GM18502 (cell line): ENCODE measurements at regions not wholly inside any gene's neighbourhood (a gene's known extent, or its start where the extent isn't known, plus 50 kb on each side); places are given as distances from the start of the nearest gene placed in this dataset.

Source experiments
- ATAC-seq: cut with Tn5 transposase; IDR thresholded peaks from one replicate; pipeline ENCODE4 v1.9.1; 2021; ENCODE audit warnings: mild to moderate bottlenecking; ENCODE audit not compliant: unreplicated experiment, poor library complexity

DNA sequence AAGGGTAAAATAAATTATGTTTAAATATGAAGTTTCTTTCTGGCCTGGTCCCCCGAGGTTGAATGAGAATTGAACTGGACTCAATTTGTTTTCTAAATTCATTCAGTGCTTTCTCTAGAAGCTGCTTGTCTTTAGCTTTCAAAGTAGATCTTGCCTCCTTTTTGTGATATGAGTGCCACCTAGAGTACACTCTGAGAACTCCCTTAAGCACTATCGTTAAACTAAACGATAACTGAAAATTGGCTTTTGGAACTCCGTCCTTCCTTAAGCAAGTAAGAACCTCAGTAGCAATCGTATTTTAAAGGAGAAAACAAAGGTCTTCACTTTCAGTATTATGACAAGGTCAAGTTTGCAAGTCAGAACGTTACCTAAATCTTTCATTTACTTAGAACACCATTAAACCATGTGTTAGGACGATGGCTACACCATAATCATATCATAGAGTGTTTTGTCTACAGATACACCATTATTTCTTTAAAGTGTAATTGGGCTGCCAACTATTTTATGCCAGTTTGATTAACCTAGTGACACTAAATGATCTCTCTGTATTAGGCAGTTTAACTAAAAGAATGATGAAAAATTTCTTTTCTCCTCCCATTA, 364.8 kb downstream of the SNAPC1 start:
- ATAC-seq, result peak; percentile 80

DNA sequence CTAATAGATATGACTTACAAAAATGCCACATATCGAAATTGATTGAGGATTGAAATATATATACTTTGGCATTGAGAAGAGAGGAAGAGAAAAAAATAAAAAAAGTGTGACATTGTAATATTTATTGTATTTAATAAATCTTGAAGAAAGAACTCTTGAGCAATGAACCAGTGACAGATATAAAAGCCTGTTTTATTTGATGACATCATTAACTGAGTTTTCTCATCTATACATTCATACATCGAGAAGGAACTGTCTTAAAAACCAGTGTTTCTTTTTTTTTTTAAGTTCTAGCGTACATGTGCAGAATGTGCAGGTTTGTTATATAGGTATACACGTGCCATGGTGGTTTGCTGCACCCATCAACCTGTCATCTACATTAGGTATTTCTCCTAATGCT, 368.2 kb downstream of the SNAPC1 start:
- ATAC-seq, result no peak

DNA sequence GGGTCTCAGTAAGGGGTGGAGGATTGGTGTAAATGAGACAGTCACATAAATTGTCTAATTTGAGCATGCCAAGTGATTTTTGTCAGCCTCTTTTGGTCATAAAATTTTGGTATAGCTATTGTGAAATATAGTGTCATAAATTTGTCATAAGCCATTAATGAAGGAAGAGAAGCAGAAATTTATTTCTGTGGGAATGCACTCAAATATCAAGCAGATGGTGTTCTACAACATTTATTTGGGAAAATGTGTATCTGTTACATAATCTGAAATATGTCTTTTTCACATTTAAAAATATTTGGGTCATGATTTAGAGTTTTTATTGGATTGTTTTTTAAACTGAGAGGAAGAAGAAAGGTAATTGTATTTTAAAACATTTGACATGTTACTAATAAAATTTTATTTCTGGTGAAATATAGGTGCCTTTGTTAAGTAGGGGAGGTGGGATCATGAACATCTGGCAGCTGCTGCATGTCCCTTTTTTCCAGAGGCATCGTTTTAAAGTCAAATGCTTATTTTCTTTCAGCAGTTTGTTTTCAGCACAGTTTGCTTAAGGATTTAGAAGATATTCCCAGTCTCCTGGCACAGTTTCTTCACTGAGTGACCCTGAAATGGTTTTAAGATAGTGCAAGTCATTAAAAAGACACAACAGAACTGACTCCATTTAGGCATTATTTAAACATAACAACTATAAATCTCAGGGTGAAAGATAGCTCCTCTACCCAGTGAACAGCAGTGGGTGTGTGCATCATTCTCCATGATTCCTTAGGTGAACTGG, 371.7 kb downstream of the SNAPC1 start:
- no peak for ATAC-seq

DNA sequence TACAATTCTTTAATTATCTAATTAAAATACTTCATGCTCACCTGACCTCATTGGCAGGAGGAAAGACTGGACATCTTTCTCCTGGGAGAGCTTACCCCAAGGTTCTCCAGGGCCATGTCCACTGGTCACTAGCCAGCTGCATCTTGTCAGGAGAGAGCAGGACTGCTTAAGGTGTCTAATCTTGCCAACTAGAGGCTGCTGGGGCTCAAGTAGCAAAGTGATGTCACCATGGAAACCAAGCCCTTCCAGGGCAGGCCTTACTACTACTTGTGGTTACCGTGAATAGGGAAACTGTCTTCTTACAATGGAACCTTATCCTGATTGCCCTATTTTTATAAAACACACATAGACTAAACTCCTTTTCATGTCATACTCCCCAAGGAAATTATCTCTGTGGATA, 376.4 kb downstream of the SNAPC1 start:
- ATAC-seq, result no peak

DNA sequence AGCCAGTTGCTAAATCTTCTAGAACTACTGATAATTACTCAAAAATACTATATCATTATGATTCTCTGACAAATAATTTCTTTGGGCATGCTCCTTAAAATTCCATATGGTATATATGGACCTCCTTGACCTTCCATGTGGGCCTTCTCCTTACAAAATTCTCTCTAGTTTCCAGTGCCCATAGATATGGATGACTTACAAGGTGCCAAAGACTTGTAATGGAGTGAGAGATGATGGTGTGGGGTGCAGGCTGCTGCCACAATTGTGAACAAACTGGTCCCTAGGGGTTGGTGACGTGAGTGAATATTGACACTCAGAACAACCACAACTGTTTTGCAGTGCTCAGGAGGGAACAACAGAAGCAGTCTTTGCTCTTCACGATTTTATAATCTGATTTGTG, 378.9 kb downstream of the SNAPC1 start:
- no peak for ATAC-seq

DNA sequence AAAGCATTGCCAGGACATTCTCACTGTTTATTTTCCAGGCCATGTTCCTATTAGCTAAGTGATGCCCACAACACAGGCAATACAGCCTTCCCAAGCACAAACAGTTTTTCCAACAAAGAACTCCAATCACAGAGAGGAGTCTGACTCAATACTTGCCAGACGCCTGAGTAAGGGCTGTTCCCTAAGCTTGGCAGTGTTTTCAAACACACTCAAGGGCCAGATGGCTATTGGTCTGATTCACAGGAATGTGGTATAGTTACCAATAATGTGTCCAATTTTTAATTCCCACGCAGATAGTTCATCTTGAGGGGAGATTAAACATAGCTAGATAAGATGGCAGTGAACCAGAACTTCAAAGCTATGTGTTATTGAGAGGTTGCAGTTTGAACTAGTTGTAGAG, 381.0 kb downstream of the SNAPC1 start:
- no peak for ATAC-seq

DNA sequence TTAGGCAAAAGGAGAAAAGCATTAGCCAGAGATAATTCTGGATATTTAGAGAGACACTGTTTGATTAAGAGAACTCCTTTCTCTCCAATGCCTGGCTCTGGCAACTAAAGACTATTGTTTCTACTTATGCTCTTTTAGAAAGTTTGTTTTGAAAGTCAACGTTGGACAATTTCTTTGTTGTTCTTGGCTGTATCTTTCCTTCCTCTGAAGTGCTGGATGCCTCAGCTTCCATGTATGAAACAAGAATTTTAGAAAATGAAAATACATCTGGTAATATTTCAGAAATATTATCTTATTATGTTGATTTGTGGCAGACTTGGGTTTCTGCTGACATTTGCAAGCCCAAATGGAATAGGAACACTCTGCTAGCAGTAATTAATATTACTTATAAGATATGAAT, 382.6 kb downstream of the SNAPC1 start:
- ATAC-seq, result no peak

DNA sequence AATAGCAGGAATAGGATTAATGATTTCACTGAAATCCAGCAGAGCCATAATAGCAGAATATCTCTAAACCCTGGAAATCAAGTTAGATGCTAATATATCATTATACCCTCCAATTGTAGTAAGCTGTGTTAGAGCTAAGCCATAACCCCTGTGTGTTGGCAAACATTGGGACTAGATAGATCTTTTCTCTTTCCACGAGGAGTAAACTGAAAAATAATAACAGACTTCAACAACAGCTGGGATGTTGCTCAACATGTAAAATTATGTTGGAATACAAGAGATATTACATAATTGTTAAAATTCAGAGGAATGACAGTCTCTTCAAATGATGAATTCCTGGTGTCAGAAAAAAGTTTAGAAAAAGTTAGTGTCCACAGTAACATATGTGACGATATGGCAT, 383.8 kb downstream of the SNAPC1 start:
- no peak for ATAC-seq

DNA sequence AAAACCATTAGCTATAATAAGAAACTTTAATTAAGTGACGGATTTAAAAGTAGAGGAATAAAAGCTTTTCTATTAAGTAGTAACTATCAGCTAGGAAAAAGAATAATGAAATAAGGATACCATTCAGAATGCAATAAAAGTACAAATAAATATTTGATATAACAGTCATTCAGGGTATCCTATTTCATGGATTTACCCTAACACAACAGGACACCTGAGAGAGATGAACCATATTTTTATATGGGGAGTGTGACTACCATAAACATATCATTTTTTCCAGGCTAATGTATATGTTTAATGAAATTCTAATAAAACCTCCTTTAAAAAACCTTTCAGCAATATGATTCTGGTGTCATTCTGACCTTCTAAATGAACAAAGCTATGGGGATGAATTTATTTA, 393.8 kb downstream of the SNAPC1 start:
- no peak for ATAC-seq

DNA sequence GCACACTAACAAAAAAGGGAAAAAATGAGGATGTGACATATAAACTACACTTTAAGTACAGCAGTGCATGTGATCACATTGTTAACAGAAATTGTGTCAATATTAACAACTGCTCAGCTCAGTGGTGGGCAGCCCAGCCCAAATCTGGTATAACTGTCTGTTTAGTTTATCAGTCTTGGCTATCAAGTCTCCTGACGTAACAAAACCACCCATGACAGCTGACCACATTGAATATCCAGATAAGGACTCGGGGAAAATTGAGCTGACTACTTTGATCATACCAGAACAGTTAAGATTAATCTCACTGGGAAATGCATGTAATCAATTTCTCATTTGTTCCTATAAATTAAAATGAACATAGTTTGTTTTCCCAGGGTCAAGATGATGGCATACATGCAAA, 396.6 kb downstream of the SNAPC1 start:
- no peak for ATAC-seq

DNA sequence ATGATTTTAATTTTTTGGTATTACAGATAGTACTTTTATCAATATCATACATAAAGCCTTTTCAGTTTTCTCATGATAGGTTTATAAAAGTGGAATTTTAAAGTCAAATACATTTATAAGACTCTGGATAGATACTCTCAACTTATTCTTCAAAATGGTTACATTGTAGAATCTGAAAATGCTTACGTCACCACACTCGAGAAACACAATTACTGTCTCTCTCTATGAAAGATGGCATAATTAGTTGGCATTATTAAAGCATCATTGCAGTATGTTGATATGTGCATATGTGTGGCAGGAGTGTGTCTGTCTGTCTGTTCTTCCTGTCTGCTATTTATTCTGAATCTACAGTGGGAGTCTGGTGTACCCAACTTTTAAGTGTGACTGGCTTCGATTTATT, 397.1 kb downstream of the SNAPC1 start:
- no peak for ATAC-seq

DNA sequence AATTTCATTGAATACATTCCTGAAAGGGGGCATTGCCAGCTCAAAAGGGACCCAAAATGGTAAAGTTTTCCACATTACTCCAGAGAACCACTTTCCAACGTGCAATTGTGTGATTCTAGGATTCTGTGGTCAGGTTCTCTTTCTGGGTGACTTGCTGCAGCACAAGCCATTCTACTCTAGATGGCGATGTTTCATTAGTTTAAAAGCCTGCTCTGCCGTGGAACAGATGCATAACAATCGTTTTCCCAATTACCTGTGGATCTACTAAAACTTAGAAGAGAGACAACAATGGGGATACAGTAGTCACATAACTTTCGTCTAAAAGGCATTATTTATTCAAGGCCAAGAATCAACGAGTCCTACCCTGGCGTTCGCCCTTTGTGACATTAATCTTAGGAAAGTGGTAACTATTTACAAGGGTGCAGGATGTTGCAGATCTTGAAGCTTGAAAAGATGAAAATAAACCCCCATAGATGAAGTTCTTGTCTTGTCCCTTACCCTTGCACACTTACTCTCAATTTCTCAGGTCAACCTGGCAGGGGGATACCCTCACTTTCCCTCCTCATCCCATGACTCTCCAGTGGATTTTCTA, 400.9 kb downstream of the SNAPC1 start:
- peak; percentile 78 for ATAC-seq

DNA sequence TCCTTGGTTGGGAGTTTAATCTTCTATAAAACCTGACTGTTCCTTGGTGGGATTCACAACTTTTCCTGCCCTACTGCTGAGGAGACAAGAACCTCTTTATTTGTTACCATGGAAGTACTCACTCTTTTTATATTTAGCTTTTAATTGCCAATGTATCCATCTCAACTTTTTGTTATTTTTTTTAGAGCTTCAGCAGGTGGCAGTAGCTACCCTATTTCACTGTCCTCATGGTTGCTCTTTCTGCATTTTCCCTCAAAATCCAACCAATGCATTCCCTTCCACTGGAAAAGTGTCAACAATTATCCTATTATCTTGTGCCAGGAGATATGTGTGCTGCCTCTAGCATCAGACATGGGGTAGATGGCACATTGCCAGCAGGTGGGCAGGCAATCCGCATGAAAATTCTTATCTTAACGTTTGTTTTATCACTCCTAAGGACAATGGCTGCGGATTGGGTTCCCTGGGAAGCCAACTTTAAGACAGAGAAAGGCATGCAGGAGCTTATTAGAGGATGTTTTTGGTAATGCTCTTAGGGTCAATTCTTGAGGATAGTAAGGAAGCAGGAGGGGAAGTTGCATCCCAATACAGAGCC, 406.4 kb downstream of the SNAPC1 start:
- no peak for ATAC-seq

DNA sequence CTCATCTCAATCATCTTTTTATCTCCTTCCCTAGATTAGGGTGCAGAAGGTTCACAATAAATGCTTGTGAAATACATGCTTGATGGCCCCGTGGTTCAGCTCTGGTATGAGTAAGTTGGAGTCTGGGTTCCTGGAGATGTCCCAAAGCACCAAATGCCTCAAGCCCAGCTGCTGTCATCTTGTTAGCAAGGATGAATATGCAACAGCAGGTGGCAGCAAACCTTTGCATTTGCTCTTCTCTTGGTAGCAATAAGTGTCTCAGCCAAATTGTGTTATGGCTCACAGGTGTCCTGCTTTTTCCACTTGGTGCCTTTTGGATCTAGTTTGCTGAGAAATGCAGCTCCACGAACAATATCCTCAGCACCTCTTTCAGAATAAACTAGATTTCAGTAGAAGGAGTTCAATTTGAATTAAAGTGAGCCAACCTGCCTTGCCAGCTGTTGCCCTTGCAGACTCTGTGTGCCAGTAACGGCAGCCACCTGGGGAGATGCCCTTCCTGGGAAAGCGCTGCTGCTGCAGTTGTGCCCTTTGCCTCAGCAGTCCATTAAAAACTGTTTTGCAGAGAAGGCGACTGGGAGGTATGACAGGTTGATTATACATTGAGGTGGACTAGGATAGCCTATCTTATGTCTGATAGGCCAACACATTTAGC, 417.3 kb downstream of the SNAPC1 start:
- peak; percentile 81 for ATAC-seq

DNA sequence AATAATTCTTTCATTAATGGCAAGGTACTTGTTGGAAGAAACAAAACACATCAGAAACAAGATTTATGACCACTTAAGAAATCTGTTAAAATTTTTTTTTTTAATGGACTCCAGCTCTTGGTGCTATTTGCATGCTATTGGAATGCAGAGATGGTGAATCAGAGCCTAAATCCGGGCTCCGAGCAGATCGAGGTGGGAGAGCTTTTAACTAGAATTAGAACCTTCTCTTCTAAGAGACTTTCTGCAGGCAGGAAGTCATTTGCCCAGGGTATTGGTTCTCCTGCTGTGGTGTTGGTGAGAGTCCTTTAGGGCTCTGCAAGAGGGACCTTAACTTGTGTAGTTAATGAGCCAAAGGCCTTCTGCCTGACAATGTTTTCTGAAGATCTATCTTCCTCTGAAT, 419.4 kb downstream of the SNAPC1 start:
- no peak for ATAC-seq

DNA sequence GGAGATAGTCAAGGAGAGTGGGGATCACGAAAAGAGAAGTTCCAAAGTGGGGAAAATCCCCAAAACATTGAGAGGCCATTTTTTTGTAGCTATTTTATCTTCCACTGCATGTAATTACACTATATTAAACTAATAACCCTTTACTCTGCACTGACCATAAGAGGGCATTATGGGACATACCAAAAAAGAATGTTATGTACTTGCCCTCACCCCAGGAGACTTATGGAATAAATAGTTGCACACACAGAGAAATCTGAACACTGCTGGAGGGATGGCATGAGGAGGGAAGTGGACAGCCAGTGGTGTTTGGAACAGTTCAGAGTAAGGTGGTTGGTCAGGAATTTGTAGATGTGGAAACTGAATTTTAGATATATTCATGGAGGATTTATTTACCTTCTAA, 422.9 kb downstream of the SNAPC1 start:
- no peak for ATAC-seq

DNA sequence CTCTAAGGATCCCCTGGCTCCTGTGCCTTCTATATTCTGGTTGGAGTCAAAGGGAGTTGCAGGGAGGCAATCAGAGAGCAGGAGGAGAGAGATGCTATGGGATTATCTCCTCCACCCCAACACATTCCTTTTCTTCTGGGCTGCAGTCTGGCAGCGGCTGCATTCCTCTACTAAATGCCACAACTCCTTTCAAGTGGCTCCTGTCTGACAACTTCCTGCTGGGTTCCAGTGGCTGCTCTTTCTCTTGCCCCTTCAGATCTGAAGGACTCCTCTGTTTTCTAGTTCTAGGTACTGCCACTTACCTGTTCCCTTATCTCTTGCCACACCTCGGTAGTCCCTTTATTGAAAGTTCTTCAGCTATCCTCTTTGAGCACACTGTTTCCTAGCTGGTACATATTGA, 425.0 kb downstream of the SNAPC1 start:
- ATAC-seq, result no peak

DNA sequence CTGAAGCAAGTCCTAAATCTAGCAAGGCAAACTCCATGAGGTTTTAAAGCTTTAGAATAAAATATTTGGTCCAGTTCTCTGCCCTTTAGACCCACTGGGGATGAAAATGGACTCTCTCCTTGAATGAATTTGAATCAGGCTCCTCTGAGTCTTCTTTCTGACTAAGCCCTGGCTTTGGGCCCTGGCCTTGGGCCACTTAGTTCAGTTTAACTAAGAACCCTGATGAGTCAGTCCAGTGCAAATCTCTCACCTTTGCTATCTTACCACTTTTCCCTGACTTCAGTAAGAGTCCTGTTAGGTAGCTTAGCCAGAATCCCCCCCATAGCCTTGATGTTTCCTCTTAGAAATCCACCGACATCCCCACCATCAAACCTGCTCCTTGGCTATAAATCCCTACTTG, 427.5 kb downstream of the SNAPC1 start:
- ATAC-seq, result no peak

DNA sequence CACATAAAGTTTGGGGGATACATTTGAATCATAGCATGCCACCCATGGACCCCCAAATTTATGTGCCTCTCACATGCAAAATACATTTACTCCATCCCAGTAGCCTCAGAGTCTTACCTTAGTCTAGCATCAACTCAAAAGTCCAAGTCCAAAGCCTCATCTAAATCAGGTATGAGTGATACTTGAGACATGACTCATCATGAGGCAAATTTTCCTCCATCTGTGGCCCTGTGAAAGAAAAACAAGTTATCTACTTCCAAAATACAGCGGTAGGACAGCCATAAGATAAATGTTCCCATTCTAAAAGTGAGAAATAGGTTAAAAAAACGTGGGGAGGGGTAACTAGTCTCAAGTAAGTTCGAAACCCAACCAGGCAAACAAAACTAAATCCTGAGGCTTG, 444.2 kb downstream of the SNAPC1 start:
- no peak for ATAC-seq

DNA sequence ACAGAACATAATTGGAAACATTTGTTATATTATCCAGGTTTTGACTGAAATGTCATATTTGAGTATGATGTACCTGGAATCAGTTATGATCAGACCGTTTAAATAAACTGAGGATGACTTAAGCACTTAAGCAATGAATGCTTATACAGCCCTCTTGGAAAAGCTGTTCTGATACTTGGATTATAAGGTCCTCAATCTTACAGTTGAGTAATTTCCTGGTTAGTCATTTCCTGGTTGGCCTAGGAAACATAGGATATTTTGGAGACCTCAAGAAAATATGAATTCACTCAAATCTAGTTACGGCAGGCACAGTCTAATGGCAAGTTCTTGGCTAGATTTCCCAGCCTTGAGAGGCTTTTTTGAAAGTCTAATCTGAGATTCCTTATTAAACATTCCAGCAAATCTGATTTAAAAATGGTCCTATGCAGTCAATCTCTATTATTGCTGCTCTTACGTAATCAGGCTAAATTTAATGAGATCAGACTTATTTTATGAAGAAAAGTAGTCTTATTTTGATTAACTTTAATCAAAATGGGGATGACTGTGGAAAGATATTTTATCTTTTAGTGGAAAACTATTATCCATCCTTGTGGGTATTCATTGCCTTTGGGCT, 447.2 kb downstream of the SNAPC1 start:
- ATAC-seq, result no peak

DNA sequence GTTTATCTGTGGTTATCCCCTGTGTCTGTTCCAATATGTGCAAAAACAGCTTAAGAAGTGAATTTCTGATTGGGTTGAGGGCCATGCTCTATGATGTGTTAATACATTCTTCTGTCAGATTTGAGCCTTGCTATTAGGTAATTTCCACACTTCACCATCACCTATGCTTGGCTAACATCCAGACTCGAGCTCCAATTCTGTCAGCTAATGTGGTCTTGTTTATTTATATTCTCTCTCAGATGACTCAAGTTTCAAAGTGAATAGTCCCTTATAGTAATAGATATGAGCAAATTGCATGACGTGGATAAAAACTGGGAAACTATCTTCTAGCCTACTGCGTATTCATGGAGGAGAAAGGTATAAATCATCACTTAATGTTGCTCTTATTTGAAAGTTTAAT, 451.3 kb downstream of the SNAPC1 start:
- peak; percentile 54 for ATAC-seq
